Ovary (tissue), 3 donors: ENCODE measurements at regions not wholly inside any gene's neighbourhood (a gene's known extent, or its start where the extent isn't known, plus 50 kb on each side); places are given as distances from the start of the nearest gene placed in this dataset.

Experiments
- CTCF ChIP-seq, 3 donors: fragments of 450-650 bp in 2 of 3; fragments of 200-600 bp in 1 of 3; IDR thresholded peaks; one replicate each; pipeline versions ENCODE4 v1.5.1 to v1.8.0; 2016 to 2022; ENCODE audit warnings: antibody characterized with exemption in 3 of 3, mild to moderate bottlenecking in 1 of 3
- EP300 ChIP-seq: sonication (generic); formaldehyde crosslinking; IDR thresholded peaks from one replicate; pipeline ENCODE4 v1.6.1; 2017; ENCODE audit warnings: antibody characterized with exemption
- POLR2A ChIP-seq: fragments of 450-650 bp; IDR thresholded peaks from one replicate; pipeline ENCODE4 v1.6.1; 2017; ENCODE audit warnings: antibody characterized with exemption, mild to moderate bottlenecking, moderate library complexity
- donor health status: DM: no; HTN: no; CAD: no.

GRCh38 chr2:226189061-226189460 lies 610.6 kb downstream of the IRS1 start:
- TF ChIP-seq CTCF (IDR thresholded peaks at IDR 0.05) (no peak), EP300 (no peak), POLR2A (no peak)
